ENCODE measurements at regions not wholly inside any gene's neighbourhood (a gene's known extent, or its start where the extent isn't known, plus 50 kb on each side); places are given as distances from the start of the nearest gene placed in this dataset.

GRCh38 chr4:111808174-111808573, 337.1 kb upstream of the FAM241A start:
- Histone ChIP-seq H3K79me2 (replicated peaks; ENCODE audit: insufficient read depth, low read length) (no peaks in the 10 kb centered on the region), H3K9me2 (ENCODE audit: insufficient read depth, low read length) (no peaks in the 10 kb centered on the region), H3K27ac (ENCODE audit: low read length) (no peak overlapping the region), H3F3A (ENCODE audit: insufficient read depth, low read length, poor library complexity, severe bottlenecking) (no peaks in the 10 kb centered on the region), H2AFZ (ENCODE audit: low read depth, low read length) (no peak overlapping the region), H3K9me3 (ENCODE audit: low read length) (no peaks in the 10 kb centered on the region), H3K36me3 (ENCODE audit: insufficient read depth, low read length) (no peaks in the 10 kb centered on the region), H3K9ac (ENCODE audit: low read length) (no peak overlapping the region), H3K4me2 (ENCODE audit: low read length) (no peak overlapping the region), H3K27me3 (ENCODE audit: insufficient read depth, low read depth, low read length) (no peaks in the 10 kb centered on the region), H4K20me1 (ENCODE audit: insufficient read depth) (no peaks in the 10 kb centered on the region), H3K4me3 (ENCODE audit: low read length) (no peak overlapping the region)
- no peak for TF ChIP-seq EP300 (conservative IDR thresholded peaks at IDR 0.05; ENCODE audit: poor library complexity, severe bottlenecking)
- TF ChIP-seq TAF1 (IDR thresholded peaks at IDR 0.05; ENCODE audit: low read depth): no peak
- no peak for TF ChIP-seq EZH2 (IDR thresholded peaks at IDR 0.05; ENCODE audit: borderline replicate concordance, insufficient read depth, low read length, poor library complexity, severe bottlenecking)
- no peak for TF ChIP-seq SMC3 (conservative IDR thresholded peaks at IDR 0.05; ENCODE audit: poor library complexity)
- TF ChIP-seq RAD21 (conservative IDR thresholded peaks at IDR 0.05): no peak
- no peak for TF ChIP-seq MXI1 (conservative IDR thresholded peaks at IDR 0.05; ENCODE audit: poor library complexity, severe bottlenecking)
- TF ChIP-seq POLR2AphosphoS5 (IDR thresholded peaks at IDR 0.05): no peak
- TF ChIP-seq, protein P1, sequence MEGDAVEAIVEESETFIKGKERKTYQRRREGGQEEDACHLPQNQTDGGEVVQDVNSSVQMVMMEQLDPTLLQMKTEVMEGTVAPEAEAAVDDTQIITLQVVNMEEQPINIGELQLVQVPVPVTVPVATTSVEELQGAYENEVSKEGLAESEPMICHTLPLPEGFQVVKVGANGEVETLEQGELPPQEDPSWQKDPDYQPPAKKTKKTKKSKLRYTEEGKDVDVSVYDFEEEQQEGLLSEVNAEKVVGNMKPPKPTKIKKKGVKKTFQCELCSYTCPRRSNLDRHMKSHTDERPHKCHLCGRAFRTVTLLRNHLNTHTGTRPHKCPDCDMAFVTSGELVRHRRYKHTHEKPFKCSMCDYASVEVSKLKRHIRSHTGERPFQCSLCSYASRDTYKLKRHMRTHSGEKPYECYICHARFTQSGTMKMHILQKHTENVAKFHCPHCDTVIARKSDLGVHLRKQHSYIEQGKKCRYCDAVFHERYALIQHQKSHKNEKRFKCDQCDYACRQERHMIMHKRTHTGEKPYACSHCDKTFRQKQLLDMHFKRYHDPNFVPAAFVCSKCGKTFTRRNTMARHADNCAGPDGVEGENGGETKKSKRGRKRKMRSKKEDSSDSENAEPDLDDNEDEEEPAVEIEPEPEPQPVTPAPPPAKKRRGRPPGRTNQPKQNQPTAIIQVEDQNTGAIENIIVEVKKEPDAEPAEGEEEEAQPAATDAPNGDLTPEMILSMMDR (IDR thresholded peaks at IDR 0.05; ENCODE audit: poor library complexity, severe bottlenecking): no peak
- TF ChIP-seq REST (IDR thresholded peaks at IDR 0.05; ENCODE audit: borderline replicate concordance): no peak

DNA sequence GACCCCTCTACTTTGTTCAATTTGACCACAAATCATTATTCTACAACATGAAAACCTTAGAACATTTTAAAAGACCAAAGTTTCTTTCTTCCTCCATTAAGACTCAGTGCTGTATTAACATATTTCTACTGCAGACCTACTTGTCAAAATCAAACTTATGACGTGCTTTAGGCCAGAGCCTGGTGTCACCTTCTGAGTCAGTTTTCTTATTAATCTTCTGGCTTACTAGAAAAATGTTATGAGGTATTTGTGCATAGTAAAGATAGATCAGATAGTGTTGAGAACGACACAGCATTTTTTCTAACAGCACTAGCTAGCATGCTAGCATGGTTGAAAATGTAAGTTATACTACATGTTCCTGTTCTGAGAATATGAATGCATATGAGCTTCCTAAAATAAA, 333.6 kb upstream of the FAM241A start:
- no peaks in the 10 kb centered on the region for H3F3A ChIP-seq (ENCODE audit: insufficient read depth, low read length, poor library complexity, severe bottlenecking)
- H4K20me1 ChIP-seq (ENCODE audit: insufficient read depth): no peaks in the 10 kb centered on the region
- no peaks in the 10 kb centered on the region for H3K9me2 ChIP-seq (ENCODE audit: insufficient read depth, low read length)
- no peaks in the 10 kb centered on the region for H3K36me3 ChIP-seq (ENCODE audit: insufficient read depth, low read length)
- H3K4me2 ChIP-seq (ENCODE audit: low read length): no peak overlapping the region
- H3K4me3 ChIP-seq (ENCODE audit: low read length): no peak overlapping the region
- no peaks in the 10 kb centered on the region for H3K27me3 ChIP-seq (ENCODE audit: insufficient read depth, low read depth, low read length)
- no peak overlapping the region for H3K27ac ChIP-seq (ENCODE audit: low read length)
- no peak overlapping the region for H2AFZ ChIP-seq (ENCODE audit: low read depth, low read length)
- TF ChIP-seq, protein P1 (IDR thresholded peaks at IDR 0.05; ENCODE audit: poor library complexity, severe bottlenecking): no peak
- H3K9me3 ChIP-seq (ENCODE audit: low read length): no peaks in the 10 kb centered on the region
- no peak overlapping the region for H3K9ac ChIP-seq (ENCODE audit: low read length)
- H3K79me2 ChIP-seq (replicated peaks; ENCODE audit: insufficient read depth, low read length): no peaks in the 10 kb centered on the region
